BJ (cell line): ENCODE measurements at regions not wholly inside any gene's neighbourhood (a gene's known extent, or its start where the extent isn't known, plus 50 kb on each side); places are given as distances from the start of the nearest gene placed in this dataset.

Experiments
- CTCF ChIA-PET: fragments of 350-600 bp; formaldehyde crosslinking; extraction: SDS; loops from one replicate; lab custom pipeline; 2021; ENCODE audit warnings: antibody characterized with exemption, inconsistent platforms; lab: Yijun Ruan, JAX
- POLR2A ChIA-PET: fragments of 300-600 bp; sonication (Branson Sonifier 250); formaldehyde crosslinking; extraction: SDS; loops from one replicate; lab custom pipeline; 2021; ENCODE audit warnings: antibody characterized with exemption; lab: Charles Lee
- DNase-seq: peaks from one replicate; pipeline ENCODE4 v3.0.0-alpha.2; 2011; ENCODE audit warnings: low read depth
- H3K27me3 ChIP-seq: 2 replicates; pipeline ENCODE4 v1.6.0; 2011; ENCODE audit warnings: low read length; ENCODE audit not compliant: control insufficient read depth, insufficient read depth
- H3K36me3 ChIP-seq: 2 replicates; pipeline ENCODE4 v1.5.1; 2011; ENCODE audit warnings: low read length; ENCODE audit not compliant: control insufficient read depth, insufficient read depth
- H3K4me3 ChIP-seq: 2 replicates; pipeline ENCODE4 v1.5.1; 2011; ENCODE audit warnings: low read depth, mild to moderate bottlenecking, control low read depth, low read length
- TF ChIP-seq, protein P1 (sequence below): IDR thresholded peaks from 2 replicates; pipeline ENCODE4 v1.5.1; 2011; ENCODE audit warnings: low read depth, mild to moderate bottlenecking, control low read depth, inconsistent platforms, low read length, moderate library complexity; ENCODE audit not compliant: insufficient read depth

DNA sequence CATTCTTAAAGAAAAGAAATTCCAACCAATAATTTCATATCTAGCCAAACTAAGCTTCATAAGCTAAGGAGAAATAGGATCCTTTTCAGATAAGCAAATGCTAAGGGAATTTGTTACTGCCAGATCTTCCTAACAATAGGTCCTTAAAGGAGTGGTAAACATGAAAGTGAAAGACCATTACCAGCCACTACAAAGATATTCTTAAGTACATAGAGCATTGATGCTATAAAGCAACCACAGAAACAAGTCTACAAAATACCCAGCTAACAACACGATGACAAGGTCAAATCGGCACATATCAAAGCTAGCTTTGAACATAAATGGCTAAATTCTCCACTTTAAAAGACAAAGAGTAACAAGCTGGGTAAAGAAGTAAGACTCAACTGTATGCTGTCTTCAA lies 188.9 kb upstream of the RPRM start:
- ChIA-PET POLR2A (no interaction called here), CTCF (no interaction called here)
- H3K27me3 ChIP-seq = no peaks in the 10 kb centered on the region
- no peak overlapping the region for H3K4me3 ChIP-seq
- no peak for DNase-seq
- no peaks in the 10 kb centered on the region for H3K36me3 ChIP-seq
- TF ChIP-seq, protein P1, sequence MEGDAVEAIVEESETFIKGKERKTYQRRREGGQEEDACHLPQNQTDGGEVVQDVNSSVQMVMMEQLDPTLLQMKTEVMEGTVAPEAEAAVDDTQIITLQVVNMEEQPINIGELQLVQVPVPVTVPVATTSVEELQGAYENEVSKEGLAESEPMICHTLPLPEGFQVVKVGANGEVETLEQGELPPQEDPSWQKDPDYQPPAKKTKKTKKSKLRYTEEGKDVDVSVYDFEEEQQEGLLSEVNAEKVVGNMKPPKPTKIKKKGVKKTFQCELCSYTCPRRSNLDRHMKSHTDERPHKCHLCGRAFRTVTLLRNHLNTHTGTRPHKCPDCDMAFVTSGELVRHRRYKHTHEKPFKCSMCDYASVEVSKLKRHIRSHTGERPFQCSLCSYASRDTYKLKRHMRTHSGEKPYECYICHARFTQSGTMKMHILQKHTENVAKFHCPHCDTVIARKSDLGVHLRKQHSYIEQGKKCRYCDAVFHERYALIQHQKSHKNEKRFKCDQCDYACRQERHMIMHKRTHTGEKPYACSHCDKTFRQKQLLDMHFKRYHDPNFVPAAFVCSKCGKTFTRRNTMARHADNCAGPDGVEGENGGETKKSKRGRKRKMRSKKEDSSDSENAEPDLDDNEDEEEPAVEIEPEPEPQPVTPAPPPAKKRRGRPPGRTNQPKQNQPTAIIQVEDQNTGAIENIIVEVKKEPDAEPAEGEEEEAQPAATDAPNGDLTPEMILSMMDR = no peak

DNA sequence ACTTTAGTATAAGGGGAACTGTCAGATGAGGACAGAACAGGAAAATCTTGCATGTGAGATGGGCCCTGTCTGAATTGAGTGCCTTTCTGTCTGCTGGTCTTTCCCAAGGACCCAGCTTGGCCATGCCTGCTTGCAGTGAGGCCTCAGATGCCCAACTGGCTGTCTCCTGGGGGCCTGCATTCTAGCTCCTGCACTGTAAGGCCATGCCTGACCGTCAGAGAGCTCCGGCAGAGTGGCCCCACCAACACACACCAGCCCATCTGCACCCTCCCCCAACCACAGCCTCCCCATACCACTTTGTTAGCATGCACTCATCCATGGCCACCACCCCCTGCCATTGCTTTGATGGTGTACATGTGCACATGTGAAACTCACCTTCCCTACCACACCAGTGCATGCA lies 190.4 kb upstream of the RPRM start:
- ChIA-PET CTCF (no interaction called here), POLR2A (no interaction called here)
- H3K27me3 ChIP-seq = no peaks in the 10 kb centered on the region
- no peak for DNase-seq
- no peaks in the 10 kb centered on the region for H3K36me3 ChIP-seq
- no peak overlapping the region for H3K4me3 ChIP-seq
- TF ChIP-seq, protein P1 = no peak

DNA sequence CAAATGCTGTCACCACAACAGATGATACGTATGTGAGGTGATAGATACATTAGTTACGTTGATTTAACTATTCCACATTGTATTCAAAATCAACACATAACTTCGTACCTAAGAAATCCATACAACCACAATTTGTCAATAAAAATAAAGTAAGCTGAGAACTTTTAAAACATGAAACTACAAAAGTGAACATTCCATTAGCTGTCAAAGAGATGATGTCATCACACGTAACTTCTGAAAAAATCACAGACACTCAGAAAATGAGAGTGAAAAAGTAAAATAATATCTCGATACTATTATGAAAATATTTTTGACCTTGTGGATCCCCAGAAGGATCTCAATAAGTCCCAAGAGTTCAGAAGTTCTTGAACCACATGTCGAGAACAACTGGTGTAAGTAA lies 161.6 kb upstream of the GALNT13 start:
- DNase-seq = no peak
- ChIA-PET POLR2A (no interaction called here), CTCF (no interaction called here)
- no peaks in the 10 kb centered on the region for H3K27me3 ChIP-seq
- TF ChIP-seq, protein P1 = no peak
- no peak overlapping the region for H3K4me3 ChIP-seq
- H3K36me3 ChIP-seq = no peaks in the 10 kb centered on the region

DNA sequence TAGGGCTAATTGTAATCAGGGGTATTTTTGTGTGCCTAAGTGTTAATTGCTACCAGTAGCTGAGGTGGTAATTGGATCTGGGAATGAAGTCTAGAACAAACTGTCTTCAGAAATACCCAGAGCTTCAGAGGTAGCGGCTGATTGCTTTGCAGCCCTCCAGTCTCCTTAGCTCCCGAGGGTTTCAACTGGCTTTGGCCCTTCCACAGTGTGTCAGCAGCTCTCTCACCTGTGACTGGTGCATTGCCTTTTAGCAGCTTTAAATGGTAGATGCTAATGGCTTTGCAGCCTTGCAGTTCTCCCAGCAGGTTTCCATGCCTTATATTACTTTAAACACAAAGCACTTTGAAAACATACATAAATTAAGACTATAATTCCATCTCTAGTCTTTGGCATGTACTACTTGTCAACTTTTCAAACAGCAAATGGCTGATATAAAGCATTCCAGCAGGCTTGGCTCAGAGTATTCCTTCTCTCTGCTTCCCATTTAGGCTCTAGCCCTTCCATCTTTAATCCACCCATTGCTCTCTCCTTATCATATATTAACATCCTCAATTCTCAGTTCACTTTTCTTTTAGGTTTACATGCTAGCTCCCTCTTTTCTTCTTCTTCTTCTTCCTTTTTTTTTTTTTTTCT lies 156.4 kb upstream of the GALNT13 start:
- no peaks in the 10 kb centered on the region for H3K36me3 ChIP-seq
- CTCF ChIA-PET = no interaction called here
- DNase-seq = no peak
- no peaks in the 10 kb centered on the region for H3K27me3 ChIP-seq
- POLR2A ChIA-PET = no interaction called here
- TF ChIP-seq, protein P1 = no peak
- H3K4me3 ChIP-seq = no peak overlapping the region

DNA sequence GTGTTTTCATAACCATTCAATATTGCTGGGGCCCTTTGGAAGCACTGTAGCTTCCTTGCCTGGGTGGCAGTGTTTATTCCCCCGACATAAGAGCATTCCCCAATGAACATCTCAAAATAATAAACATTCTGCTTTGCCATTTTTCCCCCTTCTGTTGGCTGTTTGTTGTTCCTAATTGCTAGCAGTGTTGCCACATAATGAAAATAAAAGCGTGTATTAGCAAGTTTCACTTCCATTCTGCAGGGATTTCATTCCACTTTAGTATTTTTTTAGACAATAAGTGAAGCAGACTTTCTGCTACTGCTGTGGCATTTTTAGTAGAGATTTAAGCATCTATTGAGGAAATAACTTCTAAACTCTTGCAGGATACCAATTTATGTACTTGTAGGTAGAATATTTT lies 154.7 kb upstream of the GALNT13 start:
- no peak overlapping the region for H3K4me3 ChIP-seq
- no peak for DNase-seq
- POLR2A ChIA-PET = no interaction called here
- no peaks in the 10 kb centered on the region for H3K27me3 ChIP-seq
- TF ChIP-seq, protein P1 = no peak
- CTCF ChIA-PET = no interaction called here
- H3K36me3 ChIP-seq = no peaks in the 10 kb centered on the region
